PC-3 (cell line): ENCODE measurements at regions not wholly inside any gene's neighbourhood (a gene's known extent, or its start where the extent isn't known, plus 50 kb on each side); places are given as distances from the start of the nearest gene placed in this dataset.
"Not testable (repeated sequence)": the region's sequence is repeated elsewhere in the genome, so short reads cannot be mapped to it uniquely, and the experiment has no call there.

Experiments
- ATAC-seq: fragments of 200-7000 bp; cut with Tn5 transposase; 2 replicates; pipeline ENCODE4 v1.9.1; 2020; ENCODE audit warnings: mild to moderate bottlenecking, moderate library complexity
- BruUV-seq: library from RNA; stranded (reverse); fragments of 400-500 nt; replicated peaks from 2 replicates; lab custom pipeline; 2021; lab: Mats Ljungman, UMichigan
- CTCF ChIA-PET: fragments of 300-600 bp; sonication (Branson Sonifier 250); formaldehyde crosslinking; loops from one replicate; lab custom pipeline; 2022; ENCODE audit warnings: antibody characterized with exemption; lab: Charles Lee
- POLR2A ChIA-PET: fragments of 300-600 bp; sonication (Branson Sonifier 250); formaldehyde crosslinking; loops from one replicate; lab custom pipeline; 2022; ENCODE audit warnings: antibody characterized with exemption; ENCODE audit not compliant: unreplicated experiment; lab: Charles Lee
- DNase-seq: peaks from one replicate; pipeline ENCODE4 v3.0.0-alpha.2; 2015
- H2AFZ ChIP-seq: fragments of 300-600 bp; sonication (generic); 2 replicates; pipeline ENCODE4 v1.6.0; 2016; ENCODE audit warnings: antibody characterized with exemption, low read length
- H3F3A ChIP-seq: fragments of 300-600 bp; sonication (generic); one replicate; pipeline ENCODE4 v1.6.0; 2017; ENCODE audit warnings: antibody characterized with exemption, low read length, control low read depth, mild to moderate bottlenecking; ENCODE audit not compliant: unreplicated experiment
- H3K27ac ChIP-seq: fragments of 300-600 bp; sonication (generic); 2 replicates; pipeline ENCODE4 v1.5.1; 2016; ENCODE audit warnings: mild to moderate bottlenecking, low read length
- H3K27me3 ChIP-seq: fragments of 300-600 bp; sonication (generic); 2 replicates; pipeline ENCODE4 v1.6.1; 2016; ENCODE audit warnings: low read length, mixed read lengths
- H3K36me3 ChIP-seq: fragments of 300-600 bp; sonication (generic); 2 replicates; pipeline ENCODE4 v1.6.1; 2016; ENCODE audit warnings: low read depth, mixed run types, low read length, mixed read lengths
- H3K4me1 ChIP-seq: fragments of 300-600 bp; sonication (generic); 2 replicates; pipeline ENCODE4 v1.5.1; 2016; ENCODE audit warnings: low read length; ENCODE audit not compliant: insufficient read depth
- H3K4me2 ChIP-seq: fragments of 300-600 bp; sonication (generic); 2 replicates; pipeline ENCODE4 v1.6.0; 2016; ENCODE audit warnings: low read length
- H3K4me3 ChIP-seq: fragments of 300-600 bp; sonication (generic); 2 replicates; pipeline ENCODE4 v1.5.1; 2016; ENCODE audit warnings: mild to moderate bottlenecking, low read length, mixed read lengths
- H3K79me2 ChIP-seq: fragments of 300-600 bp; sonication (generic); 2 replicates; pipeline ENCODE4 v1.6.1; 2017; ENCODE audit warnings: low read length, mixed read lengths
- H3K9ac ChIP-seq: fragments of 300-600 bp; sonication (generic); 2 replicates; pipeline ENCODE4 v1.6.0; 2016; ENCODE audit warnings: mild to moderate bottlenecking, low read length
- H3K9me2 ChIP-seq: fragments of 300-600 bp; sonication (generic); replicated peaks from 2 replicates; pipeline ENCODE4 v1.6.1; 2016; ENCODE audit warnings: mixed run types, low read length, mixed read lengths
- H3K9me3 ChIP-seq: fragments of 300-600 bp; sonication (generic); 2 replicates; pipeline ENCODE4 v1.6.1; 2016; ENCODE audit warnings: low read length, mixed read lengths
- H4K20me1 ChIP-seq: fragments of 300-600 bp; sonication (generic); 2 replicates; pipeline ENCODE4 v1.6.1; 2016; ENCODE audit warnings: low read length, mixed read lengths
- CTCF ChIP-seq: fragments of 300-600 bp; sonication (generic); conservative IDR thresholded peaks from 2 replicates; pipeline ENCODE4 v1.5.1; 2017; ENCODE audit warnings: antibody characterized with exemption, low read depth, mild to moderate bottlenecking, low read length
- EZH2 ChIP-seq: fragments of 300-600 bp; sonication (generic); IDR thresholded peaks from one replicate; pipeline ENCODE4 v1.6.1; 2017; ENCODE audit warnings: antibody characterized with exemption, mild to moderate bottlenecking, low read length; ENCODE audit not compliant: unreplicated experiment
- EZH2phosphoT487 ChIP-seq: fragments of 300-600 bp; sonication (generic); IDR thresholded peaks from 2 replicates; pipeline ENCODE4 v1.6.1; 2018; ENCODE audit warnings: mild to moderate bottlenecking, antibody characterized with exemption, low read length, borderline replicate concordance
- intact Hi-C: fragments of 100-400 bp; cut with micrococcal nuclease; formaldehyde crosslinking; loops from 2 replicates; pipeline ENCODE4 v1.9.0; 2023

- Histone ChIP-seq H3K79me2 (no peaks in the 10 kb centered on the region), H2AFZ (no peak overlapping the region), H3F3A (no peaks in the 10 kb centered on the region), H3K4me2 (no peak overlapping the region), H3K4me3 (no peak overlapping the region), H3K4me1 (no peaks in the 10 kb centered on the region), H3K36me3 (no peaks in the 10 kb centered on the region), H4K20me1 (no peaks in the 10 kb centered on the region), H3K9ac (no peak overlapping the region), H3K9me3 (no peaks in the 10 kb centered on the region), H3K27me3 (peaks cover 20% of the 10 kb centered on the region), H3K9me2 (no peaks in the 10 kb centered on the region), H3K27ac (no peak overlapping the region)
- DNase-seq (no peak), ATAC-seq (no peak)
- ChIA-PET POLR2A (no interaction called here), CTCF (no interaction called here)
- no TSS peak for BruUV-seq
- TF ChIP-seq EZH2 (no peak), CTCF (no peak), EZH2phosphoT487 (no peak)
- intact Hi-C loops: no loop called here
Observed at GRCh38 chr2:131646669-131647297, 119.1 kb downstream of the CCDC74A start.

DNA sequence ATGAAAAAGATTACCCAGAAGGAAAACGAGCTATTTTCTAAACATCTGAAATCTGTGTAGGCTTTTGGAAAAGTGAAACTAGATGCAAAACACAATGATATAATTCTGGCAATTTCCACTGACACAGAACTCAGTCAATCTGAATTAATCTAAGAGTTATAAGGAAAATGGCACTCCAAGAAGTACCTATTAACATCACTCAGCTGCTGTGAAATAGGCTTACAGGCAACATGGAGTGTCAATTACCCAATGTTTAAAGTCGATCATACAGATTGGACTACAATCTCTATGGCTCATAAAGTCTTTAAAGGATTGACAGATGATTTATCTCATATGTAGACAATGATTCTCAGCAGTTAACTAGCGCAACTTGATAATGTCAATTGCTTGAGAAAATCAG is 120.9 kb downstream of the CCDC74A start:
- H3K36me3 ChIP-seq, CTCF ChIA-PET, POLR2A ChIA-PET, H4K20me1 ChIP-seq, H3F3A ChIP-seq, H3K4me1 ChIP-seq, H3K9me3 ChIP-seq, H3K4me3 ChIP-seq, H3K79me2 ChIP-seq, H2AFZ ChIP-seq, DNase-seq, BruUV-seq, H3K4me2 ChIP-seq, H3K9ac ChIP-seq, intact Hi-C loops, H3K9me2 ChIP-seq, ATAC-seq, H3K27ac ChIP-seq: not testable (repeated sequence)
- peaks cover 26% of the 10 kb centered on the region for H3K27me3 ChIP-seq

DNA sequence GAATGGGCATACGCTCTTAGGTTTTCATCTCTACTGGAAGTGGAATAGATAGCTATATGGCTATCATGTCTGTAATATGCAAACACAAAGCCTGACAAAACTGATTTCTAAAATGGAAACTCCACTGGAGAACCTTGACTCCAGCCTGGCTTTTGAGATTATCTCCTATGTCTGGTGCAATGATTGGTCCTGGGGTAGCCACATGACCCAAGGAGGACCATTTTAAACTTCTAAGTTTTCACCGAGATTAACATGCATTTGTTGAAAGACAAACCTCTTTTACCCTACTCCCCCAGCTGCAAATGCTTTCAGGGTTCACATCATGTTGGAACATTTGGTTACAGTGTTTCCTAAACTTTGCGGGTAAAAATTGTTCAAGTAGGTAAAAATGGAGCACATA is 124.6 kb downstream of the CCDC74A start:
- CTCF ChIA-PET: not testable (repeated sequence)

DNA sequence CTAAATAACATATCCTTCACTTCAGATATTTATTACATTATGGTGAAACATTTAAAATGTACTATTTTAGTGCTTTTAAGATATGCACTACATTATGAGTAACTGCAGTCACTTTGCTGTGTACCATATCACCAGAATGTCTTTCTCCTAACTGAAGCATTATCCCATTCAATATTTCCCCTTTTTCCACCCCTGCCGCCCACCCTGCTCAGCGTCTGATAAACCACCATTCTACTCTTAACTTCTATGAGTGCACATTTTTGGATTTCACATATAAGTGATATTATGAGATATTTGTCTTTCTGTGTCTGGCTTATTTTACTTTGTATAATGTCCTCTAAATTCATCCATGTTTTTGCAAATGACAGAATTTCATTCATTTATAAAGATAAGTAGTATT is 126.4 kb downstream of the CCDC74A start:
- H3K27me3 ChIP-seq: peaks cover 38% of the 10 kb centered on the region
- H3K36me3 ChIP-seq, CTCF ChIA-PET, H3K9me2 ChIP-seq, ATAC-seq, H3K4me3 ChIP-seq, H3K79me2 ChIP-seq, H3F3A ChIP-seq, H3K9me3 ChIP-seq, H3K4me2 ChIP-seq, H3K4me1 ChIP-seq, H2AFZ ChIP-seq, POLR2A ChIA-PET, H3K9ac ChIP-seq, BruUV-seq, H4K20me1 ChIP-seq, intact Hi-C loops, DNase-seq, H3K27ac ChIP-seq: not testable (repeated sequence)

More for the DNA sequence above, 124.6 kb downstream of the CCDC74A start:
- H3K36me3 ChIP-seq, H3K4me3 ChIP-seq, H3K9me3 ChIP-seq, H3K79me2 ChIP-seq, POLR2A ChIA-PET, H2AFZ ChIP-seq, H3K9ac ChIP-seq, H3K9me2 ChIP-seq, H3K4me2 ChIP-seq, H3K27ac ChIP-seq, H3K4me1 ChIP-seq, intact Hi-C loops, BruUV-seq, DNase-seq, ATAC-seq, H4K20me1 ChIP-seq, H3F3A ChIP-seq: not testable (repeated sequence)
- H3K27me3 ChIP-seq: peaks cover 46% of the 10 kb centered on the region
